DMS 273 (cell line): ENCODE measurements at regions not wholly inside any gene's neighbourhood (a gene's known extent, or its start where the extent isn't known, plus 50 kb on each side); places are given as distances from the start of the nearest gene placed in this dataset.
A peak's percentile ranks its signal among the peaks of the same experiment; 100 is the strongest.
"Not testable (repeated sequence)": the region's sequence is repeated elsewhere in the genome, so short reads cannot be mapped to it uniquely, and the experiment has no call there.

Source experiments
- DNase-seq: peaks from one replicate; lab custom pipeline; 2025; ENCODE audit not compliant: unreplicated experiment; lab: John Stamatoyannopoulos, UW

GRCh38 chr12:20105943-20106342 is 262.4 kb upstream of the PDE3A start:
- no peak for DNase-seq

DNA sequence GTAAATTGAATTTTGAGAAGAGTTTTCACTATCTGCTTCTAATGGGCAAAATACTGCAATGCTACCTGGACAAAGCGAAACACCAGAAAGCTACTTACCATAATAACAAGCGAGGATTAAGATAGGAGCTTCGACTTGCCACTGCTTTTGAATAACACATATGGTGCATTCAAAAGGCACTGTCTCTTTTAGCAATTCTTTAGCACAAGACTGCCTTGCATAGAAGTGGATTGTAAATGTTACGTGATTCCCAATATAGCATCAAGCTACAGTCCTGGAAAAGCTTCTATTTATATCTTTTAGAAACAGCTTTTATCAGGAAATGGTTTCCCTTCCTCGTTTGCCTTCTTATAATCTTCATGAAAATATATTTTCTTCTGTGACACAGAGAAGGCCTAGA is 258.7 kb upstream of the PDE3A start:
- DNase-seq = no peak

DNA sequence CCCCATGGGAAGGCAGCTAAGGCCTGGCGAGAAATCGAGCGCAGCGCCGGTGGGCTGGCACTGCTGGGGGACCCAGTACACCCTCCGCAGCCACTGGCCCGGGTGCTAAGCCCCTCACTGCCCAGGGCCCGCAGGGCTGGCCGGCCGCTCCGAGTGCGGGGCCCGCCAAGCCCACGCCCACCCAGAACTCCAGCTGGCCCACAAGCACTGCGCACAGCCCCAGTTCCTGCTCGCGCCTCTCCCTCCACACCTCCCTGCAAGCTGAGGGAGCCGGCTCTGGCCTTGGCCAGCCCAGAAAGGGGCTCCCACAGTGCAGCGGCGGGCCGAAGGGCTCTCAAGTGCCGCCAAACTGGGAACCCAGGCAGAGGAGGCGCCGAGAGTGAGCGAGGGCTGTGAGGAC is 253.0 kb upstream of the PDE3A start:
- not testable (repeated sequence) for DNase-seq

DNA sequence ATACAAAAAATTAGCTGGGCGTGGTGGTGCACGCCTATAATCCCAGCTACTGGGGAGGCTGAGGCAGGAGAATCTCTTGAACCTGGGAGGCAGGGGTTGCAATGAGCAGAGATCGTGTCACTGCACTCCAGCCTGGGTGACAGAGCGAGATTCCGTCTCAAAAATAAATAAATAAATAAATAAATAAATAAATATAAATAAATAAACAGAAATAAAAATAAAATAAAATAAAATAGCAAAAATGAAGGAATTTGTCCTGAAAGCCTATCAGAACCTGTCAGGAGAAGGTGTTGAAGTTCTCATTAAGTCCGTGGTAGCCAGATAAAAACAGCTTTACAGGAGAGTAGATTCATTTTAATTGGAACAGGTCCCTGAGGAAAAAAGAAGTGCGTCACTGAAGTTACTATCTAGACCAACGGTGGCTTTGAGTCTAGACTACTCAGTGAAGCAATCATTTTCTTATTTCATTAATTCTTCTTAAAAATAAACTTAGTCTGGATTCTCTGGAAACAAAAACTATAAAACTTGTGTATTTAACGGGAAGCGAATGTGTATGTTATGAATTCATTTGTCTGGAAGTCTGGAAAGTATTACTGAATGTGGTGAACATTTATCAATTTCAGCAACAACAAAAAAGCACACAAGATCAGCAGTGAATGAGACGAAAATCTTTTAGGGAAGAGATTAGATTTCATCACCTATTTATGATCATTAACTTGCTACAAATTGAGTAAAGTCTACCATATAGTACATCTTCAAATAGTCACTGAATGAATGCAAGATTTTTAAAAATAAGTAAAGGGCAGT is 248.5 kb upstream of the PDE3A start:
- no peak for DNase-seq

DNA sequence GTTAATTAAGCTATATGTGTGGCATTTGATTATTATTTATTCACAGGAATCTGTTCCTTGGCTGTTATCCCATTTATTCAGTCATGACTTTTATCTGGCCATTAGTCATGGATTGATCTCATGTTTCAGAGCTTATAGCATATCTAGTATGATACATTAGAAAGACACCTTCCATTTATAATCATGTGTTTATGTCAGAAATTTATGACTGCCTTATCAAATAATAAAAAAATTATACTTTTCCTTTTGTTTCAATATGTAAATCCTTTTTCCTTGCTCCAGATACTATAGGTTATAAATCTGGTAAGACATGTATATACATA is 248.0 kb upstream of the PDE3A start:
- DNase-seq = peak; percentile 2

DNA sequence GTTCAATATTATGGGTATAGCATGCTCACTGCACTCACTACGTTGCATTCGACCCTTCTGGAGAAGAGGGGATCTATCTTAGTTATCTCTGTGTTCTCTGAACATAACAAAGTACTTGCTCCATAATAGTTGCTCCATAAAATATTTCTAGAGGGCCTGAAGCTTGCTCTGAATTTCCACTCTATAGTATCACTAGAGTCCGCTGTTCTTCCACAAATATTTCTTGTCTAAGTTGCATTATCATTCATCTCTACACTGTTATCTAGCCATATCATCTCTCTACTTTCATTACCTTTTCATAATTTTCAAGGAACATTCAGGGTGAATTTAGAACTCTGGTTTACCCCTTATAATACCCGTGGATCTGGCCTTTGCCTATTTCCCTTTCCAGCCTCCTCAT is 246.1 kb upstream of the PDE3A start:
- DNase-seq = no peak

GRCh38 chr12:20123465-20123864 is 244.9 kb upstream of the PDE3A start:
- DNase-seq = no peak

- no peak for DNase-seq
Observed at GRCh38 chr12:20125276-20125798, 243.0 kb upstream of the PDE3A start.

GRCh38 chr12:20126601-20127000 is 241.7 kb upstream of the PDE3A start:
- no peak for DNase-seq

DNA sequence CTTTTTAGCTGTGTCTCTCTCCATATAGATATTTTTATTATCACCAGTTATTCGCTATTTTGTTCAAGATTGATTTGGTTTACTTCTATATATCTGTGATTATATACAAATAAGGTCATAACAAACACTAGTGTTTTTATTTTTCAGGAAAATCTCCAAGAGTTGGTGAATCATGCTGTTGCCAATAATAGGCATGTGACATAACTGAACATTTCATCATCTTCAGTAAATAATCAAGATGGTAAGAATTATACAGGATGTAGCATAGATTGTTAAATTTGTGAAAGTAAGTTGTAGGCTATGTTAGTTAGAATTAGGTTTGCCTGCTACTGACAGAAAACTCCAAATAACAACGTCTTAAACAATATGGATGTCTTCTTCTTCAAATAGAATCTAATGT is 240.9 kb upstream of the PDE3A start:
- DNase-seq = no peak

DNA sequence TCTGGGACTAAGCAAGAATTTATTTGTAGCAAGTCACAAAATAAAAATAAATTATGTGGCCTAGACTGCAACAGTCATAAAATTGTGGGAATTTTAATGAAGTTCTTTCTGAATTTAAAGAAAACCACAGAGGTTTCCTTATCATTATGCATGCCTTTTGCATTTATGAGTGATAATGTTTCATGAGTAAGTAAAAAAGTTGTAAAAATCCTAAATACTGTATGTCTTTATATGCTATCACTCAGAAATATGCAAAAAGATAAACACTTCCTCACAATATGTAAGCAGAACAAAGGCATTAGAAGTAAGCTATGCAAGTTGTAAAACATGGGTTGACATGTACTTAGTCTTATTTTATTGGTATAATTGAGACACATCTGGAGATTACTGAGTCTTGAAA is 239.4 kb upstream of the PDE3A start:
- no peak for DNase-seq

DNA sequence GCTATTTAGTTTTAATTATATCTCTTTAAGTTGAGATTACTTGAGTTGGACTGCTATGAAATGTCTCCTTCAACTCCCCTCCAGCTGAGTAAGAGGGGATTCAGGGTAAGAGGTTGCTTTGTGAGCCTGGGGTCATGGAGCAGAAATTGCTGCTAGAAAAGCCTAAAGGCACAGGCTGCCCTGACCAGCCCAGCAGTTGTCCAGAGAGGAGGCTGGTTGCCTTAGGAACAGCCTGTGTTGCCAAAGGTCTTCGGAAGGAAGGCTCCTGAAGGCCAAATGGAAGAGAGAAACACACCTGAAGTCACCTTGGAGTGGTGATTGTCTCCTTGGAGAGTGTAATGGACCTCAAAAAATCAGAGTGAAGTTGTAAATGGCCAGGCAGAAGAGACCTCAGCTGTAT is 235.5 kb upstream of the PDE3A start:
- DNase-seq = no peak

DNA sequence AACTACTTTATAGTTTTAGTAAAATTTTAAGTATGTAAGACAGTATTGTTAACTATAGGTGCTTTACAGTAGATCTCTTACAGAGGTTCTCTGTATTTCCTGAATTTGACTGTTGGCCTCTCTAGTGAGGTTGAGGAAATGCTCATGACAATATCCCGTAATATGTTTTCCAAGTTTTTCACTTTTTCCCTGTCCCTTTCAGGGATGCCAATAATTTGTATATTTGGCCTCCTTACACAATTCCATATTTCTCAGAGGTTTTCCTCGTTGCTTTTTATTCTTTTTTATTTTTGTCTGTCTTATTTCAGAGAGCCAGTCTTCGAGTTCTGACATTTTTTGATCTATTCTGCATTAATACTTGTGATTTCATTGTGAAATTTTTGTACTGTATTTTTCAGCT is 233.7 kb upstream of the PDE3A start:
- no peak for DNase-seq

DNA sequence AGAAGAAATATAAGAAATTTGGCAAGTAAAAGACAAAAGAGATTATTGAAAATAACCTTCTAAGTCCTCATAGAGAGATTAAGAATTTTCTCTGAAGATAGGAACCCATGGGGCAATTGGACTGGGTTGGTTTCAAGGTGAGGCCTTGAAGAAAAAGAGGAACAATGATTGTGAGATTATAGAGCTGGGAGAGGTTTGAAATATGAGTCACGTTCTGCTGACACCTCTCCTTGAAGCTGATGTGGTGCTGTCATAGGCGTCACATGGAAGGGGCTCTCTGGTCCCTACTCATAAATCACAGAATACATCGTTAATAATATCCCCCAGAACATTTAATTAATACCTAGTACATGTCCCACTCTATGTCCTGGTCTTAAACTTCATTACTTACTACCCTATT is 227.6 kb upstream of the PDE3A start:
- DNase-seq = no peak

DNA sequence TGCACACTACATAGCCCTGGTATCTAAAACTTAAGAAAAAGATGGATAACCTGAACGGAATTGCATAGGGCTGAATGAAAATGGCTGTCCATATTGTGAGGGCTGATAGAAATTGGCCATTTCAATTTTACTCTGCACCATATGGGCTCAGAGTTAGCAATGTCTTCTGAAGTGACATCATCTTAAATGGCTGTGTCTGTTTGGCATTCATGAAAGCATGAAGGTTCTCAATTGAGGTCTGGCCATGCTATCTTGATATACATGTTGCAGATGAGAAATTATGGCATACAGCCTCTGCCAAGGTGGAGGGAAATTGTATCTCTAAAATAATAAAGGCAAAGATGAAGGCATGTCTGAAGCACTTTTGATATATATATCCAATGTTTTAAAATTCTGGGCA is 226.0 kb upstream of the PDE3A start:
- DNase-seq = peak; percentile 38

DNA sequence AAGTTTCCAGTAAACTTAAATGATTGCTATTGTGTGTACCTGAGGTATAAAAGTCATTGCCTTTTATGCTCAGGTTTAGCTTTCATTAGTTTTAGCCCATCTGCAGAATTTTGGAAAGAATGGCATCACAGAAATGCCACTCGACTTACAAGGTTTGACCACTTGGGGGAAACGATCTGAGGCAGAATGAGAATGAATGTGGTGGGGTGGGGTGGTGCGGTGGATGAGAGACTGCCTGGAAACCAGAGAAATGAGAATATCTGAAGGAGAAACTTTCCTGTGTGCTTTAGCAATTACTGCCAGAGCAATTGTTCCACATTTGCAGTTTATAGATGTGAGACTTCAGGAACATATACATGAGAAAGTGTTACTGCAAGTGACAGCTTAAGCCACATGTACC is 225.4 kb upstream of the PDE3A start:
- peak; percentile 21 for DNase-seq

DNA sequence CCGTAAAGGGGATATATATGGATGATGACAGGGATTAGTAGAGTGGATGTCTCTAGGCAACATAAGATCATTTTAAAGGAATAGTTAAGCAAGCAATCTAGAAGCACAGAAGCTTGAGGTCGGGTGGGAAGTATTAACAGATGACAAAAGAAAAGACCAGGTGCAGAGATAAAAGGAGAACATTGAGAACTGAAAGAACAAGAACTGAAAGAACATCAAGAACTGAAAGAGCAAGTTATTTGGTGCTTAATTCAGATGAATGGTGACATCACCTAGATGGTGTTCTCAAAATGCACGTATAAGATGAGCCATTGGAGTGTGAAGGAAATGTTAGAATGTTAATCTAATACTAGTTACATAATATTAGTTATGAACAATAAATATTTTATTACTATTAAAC is 224.0 kb upstream of the PDE3A start:
- no peak for DNase-seq

GRCh38 chr12:20148241-20148640 is 220.1 kb upstream of the PDE3A start:
- DNase-seq = no peak

GRCh38 chr12:20150835-20151422 is 217.4 kb upstream of the PDE3A start:
- no peak for DNase-seq

- no peak for DNase-seq
Observed at GRCh38 chr12:20154052-20154451, 214.3 kb upstream of the PDE3A start.

GRCh38 chr12:20155374-20155773 is 213.0 kb upstream of the PDE3A start:
- no peak for DNase-seq

DNA sequence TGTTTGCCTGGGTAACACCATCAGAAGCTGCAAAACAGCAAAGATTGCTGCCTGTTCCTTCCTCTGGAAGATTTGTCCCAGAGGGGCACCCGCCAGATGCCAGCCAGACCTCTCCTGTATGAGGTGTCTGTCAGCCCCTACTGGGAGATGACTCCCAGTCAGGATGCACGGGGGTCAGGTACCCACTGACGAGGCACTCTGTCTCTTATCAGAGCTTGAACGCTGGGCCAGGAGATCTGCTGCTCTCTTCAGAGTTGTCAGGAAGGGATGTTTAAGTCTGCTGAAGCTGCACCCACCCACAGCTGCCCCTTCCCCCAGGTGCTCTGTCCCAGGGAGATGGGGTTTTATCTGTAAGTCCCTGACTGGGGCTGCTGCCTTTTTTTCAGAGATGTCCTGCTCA is 207.4 kb upstream of the PDE3A start:
- not testable (repeated sequence) for DNase-seq
